DMS153 (cell line): ENCODE measurements at regions not wholly inside any gene's neighbourhood (a gene's known extent, or its start where the extent isn't known, plus 50 kb on each side); places are given as distances from the start of the nearest gene placed in this dataset.
"Not testable (repeated sequence)": the region's sequence is repeated elsewhere in the genome, so short reads cannot be mapped to it uniquely, and the experiment has no call there.

Source experiments
- DNase-seq: peaks from one replicate; lab custom pipeline; 2025; lab: John Stamatoyannopoulos, UW

- no peak for DNase-seq
Measured at GRCh38 chr19:30682146-30682998, 310.2 kb downstream of the ZNF536 start.

- DNase-seq, result no peak
Measured at GRCh38 chr19:30681162-30682100, 309.2 kb downstream of the ZNF536 start.

GRCh38 chr19:30680399-30680798 is 308.2 kb downstream of the ZNF536 start:
- DNase-seq, result not testable (repeated sequence)

GRCh38 chr19:30679789-30680188 is 307.6 kb downstream of the ZNF536 start:
- no peak for DNase-seq

GRCh38 chr19:30679153-30679702 is 307.0 kb downstream of the ZNF536 start:
- no peak for DNase-seq

GRCh38 chr19:30678168-30678567 is 306.0 kb downstream of the ZNF536 start:
- no peak for DNase-seq

GRCh38 chr19:30677702-30678101 is 305.5 kb downstream of the ZNF536 start:
- DNase-seq, result no peak

GRCh38 chr19:30676990-30677679 is 305.0 kb downstream of the ZNF536 start:
- DNase-seq, result no peak

GRCh38 chr19:30675086-30675485 is 302.9 kb downstream of the ZNF536 start:
- DNase-seq, result no peak

- DNase-seq, result no peak
Measured at GRCh38 chr19:30674656-30675055, 302.5 kb downstream of the ZNF536 start.

- DNase-seq, result no peak
Measured at GRCh38 chr19:30673336-30673735, 301.2 kb downstream of the ZNF536 start.

GRCh38 chr19:30672926-30673325 is 300.7 kb downstream of the ZNF536 start:
- DNase-seq, result no peak

GRCh38 chr19:30671622-30672051 is 299.5 kb downstream of the ZNF536 start:
- DNase-seq, result no peak

- DNase-seq, result no peak
Measured at GRCh38 chr19:30671367-30671619, 299.1 kb downstream of the ZNF536 start.

- DNase-seq, result no peak
Measured at GRCh38 chr19:30670562-30671366, 298.6 kb downstream of the ZNF536 start.

- no peak for DNase-seq
Measured at GRCh38 chr19:30670011-30670329, 297.8 kb downstream of the ZNF536 start.

- DNase-seq, result no peak
Measured at GRCh38 chr19:30669329-30670010, 297.3 kb downstream of the ZNF536 start.

- no peak for DNase-seq
Measured at GRCh38 chr19:30668521-30669155, 296.5 kb downstream of the ZNF536 start.

GRCh38 chr19:30667746-30668145 is 295.6 kb downstream of the ZNF536 start:
- DNase-seq, result no peak

GRCh38 chr19:30667227-30667626 is 295.0 kb downstream of the ZNF536 start:
- DNase-seq, result no peak
